ENCODE measurements at regions not wholly inside any gene's neighbourhood (a gene's known extent, or its start where the extent isn't known, plus 50 kb on each side); places are given as distances from the start of the nearest gene placed in this dataset.
"Not testable (repeated sequence)": the region's sequence is repeated elsewhere in the genome, so short reads cannot be mapped to it uniquely, and the experiment has no call there.

GRCh38 chr1:148426940-148427611 lies 56.0 kb downstream of the PPIAL4G start:
- not testable (repeated sequence) for TF ChIP-seq CTCF (conservative IDR thresholded peaks at IDR 0.05 in 1 of 2, IDR thresholded peaks at IDR 0.05 in 1 of 2; ENCODE audit: low read depth in 1 of 2, low read length in 2 of 2); EZH2 (IDR thresholded peaks at IDR 0.05; ENCODE audit: low read length, missing control alignments)
